ENCODE measurements at regions not wholly inside any gene's neighbourhood (a gene's known extent, or its start where the extent isn't known, plus 50 kb on each side); places are given as distances from the start of the nearest gene placed in this dataset.
"Not testable (repeated sequence)": the region's sequence is repeated elsewhere in the genome, so short reads cannot be mapped to it uniquely, and the experiment has no call there.

DNA sequence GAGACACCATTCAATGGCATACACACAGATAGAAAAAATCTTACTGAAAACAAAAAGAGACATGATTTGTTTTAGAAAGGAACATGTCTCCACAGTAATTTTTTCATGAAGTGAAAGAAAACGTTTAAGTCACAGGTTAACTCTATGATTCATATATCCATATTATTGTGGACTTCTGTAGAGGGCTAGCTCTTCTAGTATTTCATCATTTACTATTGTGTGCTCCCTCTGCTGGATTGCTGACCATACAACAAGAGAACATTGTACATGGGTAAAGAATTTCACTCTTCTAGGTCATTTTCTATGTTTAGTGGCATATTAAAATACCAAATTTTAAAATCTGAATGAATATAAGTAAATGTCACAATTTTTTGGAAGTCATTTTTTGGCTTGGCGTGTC, 91.8 kb upstream of the POU3F4 start:
- in situ Hi-C loops (cut with HindIII; ENCODE audit: low pct_ligation_motif_present, low pct_unique_long_range_greater_than_20kb, low sequenced_read_pairs): no loop called here
- DNase-seq: peak; percentile 13

GRCh38 chrX:83419030-83419792, 88.9 kb upstream of the POU3F4 start:
- no peak for DNase-seq
- in situ Hi-C loops (cut with HindIII; ENCODE audit: low pct_ligation_motif_present, low pct_unique_long_range_greater_than_20kb, low sequenced_read_pairs): no loop called here

- in situ Hi-C loops (cut with HindIII; ENCODE audit: low pct_ligation_motif_present, low pct_unique_long_range_greater_than_20kb, low sequenced_read_pairs): no loop called here
These were observed 85.3 kb upstream of the POU3F4 start for GRCh38 chrX:83422836-83423235.

DNA sequence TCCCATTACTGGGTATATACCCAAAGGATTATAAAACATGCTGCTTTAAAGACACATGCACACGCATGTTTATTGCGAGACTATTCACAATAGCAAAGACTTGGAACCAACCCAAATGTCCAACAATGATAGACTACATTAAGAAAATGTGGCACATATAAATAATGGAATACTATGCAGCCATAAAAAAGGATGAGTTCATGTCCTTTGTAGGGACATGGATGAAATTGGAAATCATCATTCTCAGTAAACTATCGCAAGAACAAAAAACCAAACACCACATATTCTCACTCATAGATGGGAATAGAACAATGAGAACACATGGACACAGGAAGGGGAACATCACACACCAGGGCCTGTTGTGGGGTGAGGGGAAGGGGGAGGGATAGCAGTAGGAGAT, 65.5 kb upstream of the POU3F4 start:
- DNase-seq: not testable (repeated sequence)

More at GRCh38 chrX:83422836-83423235, 85.3 kb upstream of the POU3F4 start:
- no peak for DNase-seq

GRCh38 chrX:83446355-83446754, 61.7 kb upstream of the POU3F4 start:
- no peak for DNase-seq
- in situ Hi-C loops (cut with HindIII; ENCODE audit: low pct_ligation_motif_present, low pct_unique_long_range_greater_than_20kb, low sequenced_read_pairs): no loop called here

More for the DNA sequence above, 65.5 kb upstream of the POU3F4 start:
- in situ Hi-C loops (cut with HindIII; ENCODE audit: low pct_ligation_motif_present, low pct_unique_long_range_greater_than_20kb, low sequenced_read_pairs): not testable (repeated sequence)
